GM12892 (cell line): ENCODE measurements at regions not wholly inside any gene's neighbourhood (a gene's known extent, or its start where the extent isn't known, plus 50 kb on each side); places are given as distances from the start of the nearest gene placed in this dataset.

Experiments used
- POLR2A ChIP-seq: IDR thresholded peaks from 2 replicates; pipeline ENCODE4 v1.6.1; 2011; ENCODE audit warnings: low read depth, low read length, control low read depth
- POLR2AphosphoS5 ChIP-seq: IDR thresholded peaks from 2 replicates; pipeline ENCODE4 v1.6.1; 2011; ENCODE audit warnings: low read depth, low read length, control low read depth
- TAF1 ChIP-seq: IDR thresholded peaks from 2 replicates; pipeline ENCODE4 v1.6.1; 2011; ENCODE audit warnings: low read depth, mild to moderate bottlenecking, control low read depth, low read length, borderline replicate concordance

DNA sequence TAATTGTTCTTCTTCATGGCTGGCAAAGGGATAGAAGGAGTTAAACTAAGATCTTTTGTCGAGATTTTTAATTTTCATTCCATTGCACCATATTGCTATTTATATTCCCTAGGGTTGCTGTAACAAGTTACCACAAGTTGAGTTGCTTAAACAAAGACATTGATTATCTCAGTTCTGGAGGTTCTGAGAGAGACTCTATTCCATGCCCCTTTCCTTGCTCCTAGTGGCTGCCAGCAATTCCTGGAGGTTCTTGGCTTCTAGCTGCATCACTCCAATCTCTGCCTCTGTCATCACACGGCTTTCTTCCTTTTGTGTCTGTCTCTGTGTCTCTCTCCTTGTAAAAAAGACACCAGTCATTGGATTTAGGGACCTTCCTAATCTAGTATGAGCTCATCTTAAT lies 136.6 kb upstream of the DAB2 start:
- TF ChIP-seq POLR2A = no peak
- no peak for TF ChIP-seq TAF1
- no peak for TF ChIP-seq POLR2AphosphoS5
